GM19397 (cell line): ENCODE measurements at regions not wholly inside any gene's neighbourhood (a gene's known extent, or its start where the extent isn't known, plus 50 kb on each side); places are given as distances from the start of the nearest gene placed in this dataset.

Experiments used
- ATAC-seq: cut with Tn5 transposase; IDR thresholded peaks from one replicate; pipeline ENCODE4 v1.9.1; 2021; ENCODE audit warnings: mild to moderate bottlenecking, moderate library complexity; ENCODE audit not compliant: unreplicated experiment

- ATAC-seq: peak; percentile 78
These were observed 63.5 kb upstream of the WDR17 start for GRCh38 chr4:176002007-176002613.

GRCh38 chr4:176005766-176006165 is 59.9 kb upstream of the WDR17 start:
- ATAC-seq: no peak

DNA sequence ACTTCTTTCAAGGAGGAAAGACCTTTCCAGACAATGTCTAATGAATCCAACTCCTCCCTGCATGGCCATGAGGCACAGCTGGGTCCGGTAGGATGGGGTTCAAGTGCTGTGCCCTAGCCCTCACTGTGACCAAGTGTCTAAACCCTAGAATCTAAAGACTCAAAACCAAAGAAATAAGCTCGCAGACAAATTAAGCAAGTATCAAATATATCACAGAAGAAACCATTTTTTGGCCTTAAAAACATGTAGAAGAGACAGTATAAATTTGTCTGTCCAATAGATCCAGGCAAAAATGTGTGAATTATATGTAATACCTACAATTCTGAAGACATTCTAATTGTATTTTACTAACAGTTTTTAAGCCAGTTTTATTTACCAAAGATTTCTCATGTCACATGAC is 56.4 kb upstream of the WDR17 start:
- no peak for ATAC-seq

DNA sequence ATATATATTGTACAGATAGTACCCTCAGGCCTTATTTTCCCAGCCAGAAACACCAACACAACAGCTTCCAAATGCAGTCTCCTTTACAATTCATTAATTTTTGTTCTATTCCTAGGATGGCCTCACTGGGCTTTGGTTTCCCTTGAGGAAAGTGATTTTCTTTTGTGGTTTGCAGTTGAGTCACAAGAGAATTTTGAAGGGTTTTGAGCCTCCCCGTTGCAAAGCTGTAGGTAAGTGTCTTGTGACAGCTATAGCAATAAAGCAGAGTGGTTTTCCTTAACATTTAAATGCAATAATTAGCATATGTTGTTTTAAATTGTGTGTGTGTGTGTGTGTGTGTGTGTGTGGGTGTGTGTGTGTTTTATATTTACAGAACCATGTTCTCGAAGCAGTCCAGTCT is 54.1 kb upstream of the WDR17 start:
- ATAC-seq: no peak

- ATAC-seq: peak; percentile 68
These were observed 52.0 kb upstream of the WDR17 start for GRCh38 chr4:176013476-176014247.

GRCh38 chr4:176014583-176015108 is 51.0 kb upstream of the WDR17 start:
- no peak for ATAC-seq
